Peyer's patch (tissue), 4 donors: ENCODE measurements at regions not wholly inside any gene's neighbourhood (a gene's known extent, or its start where the extent isn't known, plus 50 kb on each side); places are given as distances from the start of the nearest gene placed in this dataset.

Experiments used
- POLR2A ChIP-seq, 2 donors: fragments of 450-650 bp; IDR thresholded peaks; one replicate each; pipeline ENCODE4 v1.5.1; 2017; ENCODE audit warnings: antibody characterized with exemption in 2 of 2, mild to moderate bottlenecking in 2 of 2, moderate library complexity in 2 of 2
- TF ChIP-seq, protein P1 (sequence below), 6 experiments: fragments of 450-650 bp in 4 of 6; fragments of 200-600 bp in 2 of 6; sonication (generic) in 1 of 6; IDR thresholded peaks; one replicate each; pipeline ENCODE4 v1.5.1; 2017 to 2019; ENCODE audit warnings: antibody characterized with exemption in 6 of 6, mild to moderate bottlenecking in 3 of 6, moderate library complexity in 1 of 6

DNA sequence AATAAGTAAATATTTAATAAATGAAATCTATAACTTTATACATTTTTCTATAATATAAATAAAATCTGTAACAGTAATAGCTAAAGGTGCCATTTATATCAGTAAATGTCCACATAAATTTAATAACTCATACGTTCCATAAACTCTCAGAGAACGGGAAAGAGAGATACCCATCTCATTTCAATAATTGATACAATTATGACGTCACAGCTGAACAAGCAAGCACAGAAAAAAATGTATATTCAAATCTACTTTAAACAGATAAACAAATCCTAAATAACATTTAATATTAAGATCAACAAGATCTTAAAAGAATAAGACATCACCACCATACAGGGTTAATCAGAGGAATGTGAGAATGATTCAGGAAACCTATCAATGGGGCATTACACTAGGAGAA lies 1136.5 kb downstream of the TBC1D22A start:
- no peak for TF ChIP-seq POLR2A (IDR thresholded peaks at IDR 0.05)
- TF ChIP-seq, protein P1, sequence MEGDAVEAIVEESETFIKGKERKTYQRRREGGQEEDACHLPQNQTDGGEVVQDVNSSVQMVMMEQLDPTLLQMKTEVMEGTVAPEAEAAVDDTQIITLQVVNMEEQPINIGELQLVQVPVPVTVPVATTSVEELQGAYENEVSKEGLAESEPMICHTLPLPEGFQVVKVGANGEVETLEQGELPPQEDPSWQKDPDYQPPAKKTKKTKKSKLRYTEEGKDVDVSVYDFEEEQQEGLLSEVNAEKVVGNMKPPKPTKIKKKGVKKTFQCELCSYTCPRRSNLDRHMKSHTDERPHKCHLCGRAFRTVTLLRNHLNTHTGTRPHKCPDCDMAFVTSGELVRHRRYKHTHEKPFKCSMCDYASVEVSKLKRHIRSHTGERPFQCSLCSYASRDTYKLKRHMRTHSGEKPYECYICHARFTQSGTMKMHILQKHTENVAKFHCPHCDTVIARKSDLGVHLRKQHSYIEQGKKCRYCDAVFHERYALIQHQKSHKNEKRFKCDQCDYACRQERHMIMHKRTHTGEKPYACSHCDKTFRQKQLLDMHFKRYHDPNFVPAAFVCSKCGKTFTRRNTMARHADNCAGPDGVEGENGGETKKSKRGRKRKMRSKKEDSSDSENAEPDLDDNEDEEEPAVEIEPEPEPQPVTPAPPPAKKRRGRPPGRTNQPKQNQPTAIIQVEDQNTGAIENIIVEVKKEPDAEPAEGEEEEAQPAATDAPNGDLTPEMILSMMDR (IDR thresholded peaks at IDR 0.05), result no peak
